Mesodermal cell (in vitro differentiated cells): ENCODE measurements at regions not wholly inside any gene's neighbourhood (a gene's known extent, or its start where the extent isn't known, plus 50 kb on each side); places are given as distances from the start of the nearest gene placed in this dataset.
A peak's percentile ranks its signal among the peaks of the same experiment; 100 is the strongest.

Source experiments
- H3K27ac ChIP-seq: 2 replicates; pipeline ENCODE4 v1.7.0; 2013; ENCODE audit warnings: mild to moderate bottlenecking, low read depth, low read length, moderate library complexity; ENCODE audit not compliant: severe bottlenecking
- H3K36me3 ChIP-seq: 2 replicates; pipeline ENCODE4 v1.7.1; 2013; ENCODE audit warnings: mild to moderate bottlenecking, low read length, moderate library complexity; ENCODE audit not compliant: control insufficient read depth, insufficient read depth
- H3K4me1 ChIP-seq: one replicate; pipeline ENCODE4 v1.7.1; 2013; ENCODE audit warnings: mild to moderate bottlenecking, low read length; ENCODE audit not compliant: insufficient read depth, control insufficient read depth, poor library complexity, severe bottlenecking
- H3K4me3 ChIP-seq: 2 replicates; pipeline ENCODE4 v1.7.0; 2013; ENCODE audit warnings: low read length, control low read depth, mild to moderate bottlenecking; ENCODE audit not compliant: insufficient read depth, poor library complexity, severe bottlenecking; ENCODE audit errors: extremely low read depth
- H3K9me3 ChIP-seq: 2 replicates; pipeline ENCODE4 v1.7.1; 2013; ENCODE audit warnings: mild to moderate bottlenecking, low read length, moderate library complexity; ENCODE audit not compliant: control insufficient read depth
- WGBS, 2 experiments: methylation state at CpG; one replicate each; pipeline ENCODE4 v1.1.5; 2013; ENCODE audit warnings: missing lambda C conversion rate in 2 of 2; ENCODE audit not compliant: insufficient coverage in 2 of 2; 5-methylcytosine and 5-hydroxymethylcytosine counted together

DNA sequence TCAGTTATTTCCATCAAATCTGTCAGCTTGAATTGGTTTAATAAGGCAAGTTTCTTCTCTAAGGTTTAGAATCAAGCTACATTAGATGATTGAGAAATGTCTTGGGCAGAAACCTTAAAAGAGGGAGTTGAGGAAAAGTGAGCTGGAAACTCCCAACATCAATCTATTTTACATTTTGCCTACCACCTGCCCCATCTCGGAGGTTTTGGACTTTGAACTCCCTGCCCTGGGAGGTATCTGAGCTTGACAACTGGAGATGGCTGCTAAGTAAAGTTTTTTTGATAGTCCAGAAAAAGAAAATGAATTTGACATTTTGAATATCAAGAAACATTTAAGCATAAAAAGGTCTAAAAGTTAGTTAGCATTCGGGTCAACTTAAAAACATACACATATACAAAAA, 234.2 kb downstream of the NFKBIZ start:
- no peaks in the 10 kb centered on the region for H3K9me3 ChIP-seq
- H3K4me1 ChIP-seq, result no peaks in the 10 kb centered on the region
- H3K36me3 ChIP-seq, result no peaks in the 10 kb centered on the region
- H3K27ac ChIP-seq, result no peak overlapping the region
- H3K4me3 ChIP-seq, result no peak overlapping the region
- no CpG with 5 or more reads among the region's 2 CpGs for WGBS, 2 experiments

DNA sequence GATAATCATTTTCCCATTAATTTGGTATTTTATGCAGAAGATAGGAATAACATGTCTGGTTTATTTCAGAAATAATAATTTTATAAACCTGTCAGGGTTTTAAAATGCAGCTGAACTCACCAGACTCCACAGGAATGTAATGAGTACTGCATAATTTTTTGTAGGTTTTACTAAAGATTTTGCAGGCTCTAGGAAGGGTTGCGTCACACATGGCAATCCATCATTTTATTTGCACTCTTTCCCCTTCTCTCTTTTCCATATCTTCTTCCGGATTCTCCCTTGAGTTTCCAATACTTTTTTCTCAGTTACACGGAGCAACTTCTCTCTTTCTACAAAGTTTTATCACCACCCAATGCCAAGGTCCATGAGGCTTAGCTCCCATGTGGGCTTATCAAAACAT, 234.7 kb downstream of the NFKBIZ start:
- H3K27ac ChIP-seq, result no peak overlapping the region
- no peaks in the 10 kb centered on the region for H3K9me3 ChIP-seq
- H3K4me3 ChIP-seq, result no peak overlapping the region
- WGBS, 2 experiments, result 69 to 73% methylated on average over 3 of the region's 3 CpGs
- no peaks in the 10 kb centered on the region for H3K36me3 ChIP-seq
- no peaks in the 10 kb centered on the region for H3K4me1 ChIP-seq

DNA sequence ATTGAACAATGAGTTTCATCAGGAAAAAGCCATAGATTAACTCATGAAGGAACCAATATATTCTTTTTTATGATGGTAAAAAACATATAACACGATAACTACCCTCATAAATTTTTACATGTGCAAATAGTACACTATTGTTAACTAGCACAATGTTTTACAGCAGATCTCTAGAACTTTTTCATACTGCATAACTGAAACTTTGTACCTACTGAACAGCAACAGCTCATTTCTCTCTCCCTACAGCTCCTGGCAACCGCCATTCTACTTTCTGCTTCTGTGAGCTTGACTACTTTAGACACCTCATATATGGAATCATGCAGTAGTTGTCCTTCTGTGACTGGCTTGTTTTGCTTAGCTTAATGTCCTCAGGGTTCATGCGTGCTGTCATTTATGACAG, 235.4 kb downstream of the NFKBIZ start:
- Histone ChIP-seq H3K4me1 (no peaks in the 10 kb centered on the region), H3K27ac (no peak overlapping the region)

DNA sequence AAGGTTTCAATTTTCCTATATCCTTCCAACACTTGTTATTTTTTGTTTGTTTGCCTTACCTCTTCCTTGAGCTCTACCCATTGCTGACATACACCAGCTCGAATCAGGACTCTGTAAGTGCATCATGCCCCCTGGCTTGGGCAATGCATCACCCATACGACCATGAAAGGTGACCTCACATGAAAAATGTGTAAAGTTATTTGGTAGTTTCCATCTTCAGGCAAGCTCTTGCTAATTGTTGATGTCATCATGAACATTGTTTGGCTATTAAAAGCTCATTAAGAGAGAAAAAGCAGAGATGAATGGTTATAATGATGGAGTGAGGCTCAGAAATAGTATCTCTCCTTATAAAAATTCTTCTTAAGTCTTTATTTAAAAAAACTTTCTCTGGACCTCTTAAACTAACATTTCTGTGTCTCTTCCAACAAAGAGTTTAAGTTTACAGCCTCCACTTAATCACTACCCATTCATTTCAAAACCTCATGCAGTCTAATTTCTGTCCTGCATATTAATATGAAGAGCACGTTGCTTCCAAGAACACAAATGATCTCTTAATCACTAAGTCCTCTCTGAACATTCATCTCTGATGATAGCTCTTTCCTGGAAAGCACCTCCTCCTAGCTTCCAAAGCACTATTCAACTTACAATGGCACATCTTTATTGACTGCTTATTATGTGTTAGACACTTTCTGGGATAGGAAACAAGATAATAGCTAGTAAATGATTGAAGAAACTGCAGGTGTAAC, 236.3 kb downstream of the NFKBIZ start:
- Histone ChIP-seq H3K36me3 (no peaks in the 10 kb centered on the region), H3K27ac (no peak overlapping the region), H3K4me1 (no peaks in the 10 kb centered on the region), H3K9me3 (no peaks in the 10 kb centered on the region), H3K4me3 (no peak overlapping the region)
- 92 to 93% methylated on average over 2 to 3 of the region's 3 CpGs for WGBS, 2 experiments

More for the DNA sequence above, 235.4 kb downstream of the NFKBIZ start:
- WGBS, 2 experiments, result 100% methylated on average over 1 to 2 of the region's 3 CpGs
- no peaks in the 10 kb centered on the region for H3K36me3 ChIP-seq
- no peaks in the 10 kb centered on the region for H3K9me3 ChIP-seq
- no peak overlapping the region for H3K4me3 ChIP-seq

- Histone ChIP-seq H3K9me3 (no peaks in the 10 kb centered on the region), H3K36me3 (no peaks in the 10 kb centered on the region), H3K4me3 (no peak overlapping the region), H3K4me1 (no peaks in the 10 kb centered on the region), H3K27ac (no peak overlapping the region)
- WGBS, 2 experiments, result 87 to 100% methylated on average over 2 of the region's 4 CpGs
Observed at GRCh38 chr3:102087236-102087635, 237.9 kb downstream of the NFKBIZ start.

GRCh38 chr3:102089239-102089638, 239.9 kb downstream of the NFKBIZ start:
- Histone ChIP-seq H3K36me3 (no peaks in the 10 kb centered on the region), H3K4me1 (no peaks in the 10 kb centered on the region), H3K27ac (no peak overlapping the region), H3K9me3 (no peaks in the 10 kb centered on the region), H3K4me3 (no peak overlapping the region)
- WGBS, 2 experiments, result 64 to 100% methylated on average over 1 of the region's 3 CpGs

DNA sequence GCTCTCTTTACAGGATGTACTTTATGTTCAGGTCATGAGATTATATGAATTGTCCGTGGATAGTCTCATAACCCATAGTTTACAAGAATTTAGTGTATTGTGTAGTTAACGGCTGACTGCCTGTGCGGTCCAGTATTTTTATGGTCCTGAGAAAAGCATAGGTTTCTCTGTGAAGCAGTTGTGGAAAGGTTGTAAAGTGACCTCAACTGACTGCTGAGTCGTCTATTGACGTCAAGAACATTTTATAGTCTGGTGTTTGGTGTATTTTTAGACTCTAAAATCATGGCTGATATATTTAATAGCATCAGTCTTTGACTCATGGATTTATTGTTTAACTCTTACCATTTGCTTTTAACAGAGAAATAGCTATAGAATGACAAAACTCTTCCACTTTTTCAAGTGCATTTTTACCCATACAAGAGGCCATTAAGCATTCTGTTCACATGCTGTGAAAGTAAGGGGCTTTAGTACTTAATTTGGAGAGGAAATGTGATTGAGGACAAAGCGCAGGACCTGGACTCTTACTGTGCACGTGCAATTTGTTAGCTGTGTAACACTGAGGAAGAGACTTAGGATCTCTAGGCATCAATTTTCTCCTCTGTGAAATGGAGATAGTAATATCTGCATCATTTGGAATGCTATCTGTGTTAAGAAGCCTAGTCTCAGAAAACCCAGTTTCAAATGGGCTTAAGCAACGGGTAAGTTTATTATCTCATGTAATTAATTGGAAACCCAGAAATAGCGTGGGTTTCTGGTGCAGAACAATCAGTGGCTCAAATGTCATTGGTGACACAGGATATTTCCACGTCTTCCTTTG, 240.8 kb downstream of the NFKBIZ start:
- no peaks in the 10 kb centered on the region for H3K36me3 ChIP-seq
- peak overlapping the region; percentile 33 for H3K27ac ChIP-seq
- H3K4me1 ChIP-seq, result no peaks in the 10 kb centered on the region
- no peak overlapping the region for H3K4me3 ChIP-seq
- WGBS, 2 experiments, result 79 to 89% methylated on average over 5 to 7 of the region's 10 CpGs
- no peaks in the 10 kb centered on the region for H3K9me3 ChIP-seq

DNA sequence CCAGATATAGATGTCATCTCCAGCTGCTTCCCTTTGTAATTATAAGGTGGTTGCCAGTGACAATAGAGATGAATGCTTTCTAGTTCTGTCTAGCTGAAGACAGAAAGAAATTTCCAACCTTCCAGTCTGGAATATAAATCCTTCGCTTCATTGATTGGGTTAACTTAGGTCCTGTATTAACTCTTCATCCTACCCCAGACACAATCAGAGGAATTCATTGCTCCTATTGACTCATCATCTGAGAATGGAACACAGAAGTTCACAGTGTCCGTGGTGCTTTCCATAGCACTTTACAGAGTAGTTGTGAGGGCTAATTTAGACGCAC, 241.4 kb downstream of the NFKBIZ start:
- H3K9me3 ChIP-seq, result no peaks in the 10 kb centered on the region
- H3K4me1 ChIP-seq, result no peaks in the 10 kb centered on the region
- peak overlapping the region; percentile 33 for H3K27ac ChIP-seq
- H3K36me3 ChIP-seq, result no peaks in the 10 kb centered on the region
- H3K4me3 ChIP-seq, result no peak overlapping the region
- 80 to 82% methylated on average over 1 to 2 of the region's 3 CpGs for WGBS, 2 experiments

- Histone ChIP-seq H3K27ac (no peak overlapping the region), H3K9me3 (no peaks in the 10 kb centered on the region), H3K4me3 (no peak overlapping the region), H3K36me3 (no peaks in the 10 kb centered on the region), H3K4me1 (no peaks in the 10 kb centered on the region)
- no CpG with 5 or more reads among the region's 2 CpGs for WGBS, 2 experiments
Observed at GRCh38 chr3:102091358-102091757, 242.0 kb downstream of the NFKBIZ start.

DNA sequence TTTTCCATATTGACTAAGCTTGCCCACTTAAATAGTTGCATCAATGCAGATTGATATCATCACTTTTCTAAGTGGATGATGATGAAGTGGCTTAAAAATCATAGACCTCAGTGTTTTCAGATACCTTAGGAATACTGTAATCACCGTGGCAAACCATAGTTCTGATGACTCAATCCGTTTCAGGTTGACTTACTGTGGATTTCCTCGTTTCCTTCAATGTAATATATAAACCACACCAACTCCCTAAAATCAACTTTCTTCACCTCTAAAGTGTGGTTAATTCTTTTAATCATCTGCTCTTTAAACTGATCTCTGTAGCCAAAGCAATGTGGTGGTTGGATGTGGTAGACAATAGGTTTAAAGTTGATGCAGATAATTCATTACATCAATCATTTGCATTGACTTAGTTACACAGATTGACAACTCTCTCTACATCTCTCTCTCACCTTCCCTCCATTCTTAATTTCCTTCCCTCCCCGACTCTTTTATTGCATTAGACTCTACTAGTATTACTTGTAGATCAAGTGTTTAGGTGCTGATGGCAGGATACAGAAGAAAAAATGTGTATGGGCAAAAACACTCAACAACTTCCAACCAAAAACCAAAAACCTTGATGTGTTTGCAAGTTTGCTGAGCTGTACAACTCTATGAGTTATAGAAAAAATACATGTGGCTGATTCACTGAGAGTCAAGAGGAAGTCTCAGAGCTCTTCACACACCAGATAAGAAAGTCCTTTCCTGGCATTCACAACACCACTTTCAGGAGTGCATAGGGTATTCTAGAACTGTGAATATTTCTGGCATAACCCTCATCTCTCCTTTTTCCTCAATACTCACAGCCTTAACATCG, 243.5 kb downstream of the NFKBIZ start:
- WGBS, 2 experiments, result 71 to 79% methylated on average over 2 to 3 of the region's 5 CpGs
- no peaks in the 10 kb centered on the region for H3K36me3 ChIP-seq
- H3K4me1 ChIP-seq, result no peaks in the 10 kb centered on the region
- no peak overlapping the region for H3K27ac ChIP-seq
- no peaks in the 10 kb centered on the region for H3K9me3 ChIP-seq
- no peak overlapping the region for H3K4me3 ChIP-seq
